CD1c-positive myeloid dendritic cell (primary cell): ENCODE measurements at regions not wholly inside any gene's neighbourhood (a gene's known extent, or its start where the extent isn't known, plus 50 kb on each side); places are given as distances from the start of the nearest gene placed in this dataset.
"Not testable (repeated sequence)": the region's sequence is repeated elsewhere in the genome, so short reads cannot be mapped to it uniquely, and the experiment has no call there.

ENCODE experiments used
- DNase-seq: peaks from one replicate; pipeline ENCODE4 v3.0.0-alpha.2; 2016; ENCODE audit errors: extremely low spot score

- DNase-seq: not testable (repeated sequence)
Observed at GRCh38 chr7:125264174-125264856, 334.7 kb upstream of the POT1 start.

- not testable (repeated sequence) for DNase-seq
Observed at GRCh38 chr7:125258876-125259417, 329.3 kb upstream of the POT1 start.

- no peak for DNase-seq
Observed at GRCh38 chr7:125257617-125258016, 328.0 kb upstream of the POT1 start.

GRCh38 chr7:125256446-125256845, 326.8 kb upstream of the POT1 start:
- DNase-seq: no peak

- no peak for DNase-seq
Observed at GRCh38 chr7:125255810-125256209, 326.2 kb upstream of the POT1 start.

GRCh38 chr7:125254566-125254965, 324.9 kb upstream of the POT1 start:
- DNase-seq: no peak

GRCh38 chr7:125253452-125254190, 324.0 kb upstream of the POT1 start:
- no peak for DNase-seq

- DNase-seq: no peak
Observed at GRCh38 chr7:125247514-125248098, 318.0 kb upstream of the POT1 start.

GRCh38 chr7:125246706-125247105, 317.1 kb upstream of the POT1 start:
- no peak for DNase-seq

- DNase-seq: no peak
Observed at GRCh38 chr7:125241548-125241947, 311.9 kb upstream of the POT1 start.

GRCh38 chr7:125222596-125222995, 293.0 kb upstream of the POT1 start:
- no peak for DNase-seq

- no peak for DNase-seq
Observed at GRCh38 chr7:125218076-125218475, 288.5 kb upstream of the POT1 start.

- no peak for DNase-seq
Observed at GRCh38 chr7:125201002-125201401, 271.4 kb upstream of the POT1 start.

GRCh38 chr7:125197731-125198393, 268.2 kb upstream of the POT1 start:
- no peak for DNase-seq

GRCh38 chr7:125195156-125195555, 265.5 kb upstream of the POT1 start:
- no peak for DNase-seq

GRCh38 chr7:125193263-125193662, 263.6 kb upstream of the POT1 start:
- DNase-seq: no peak

GRCh38 chr7:125184801-125185200, 255.2 kb upstream of the POT1 start:
- DNase-seq: no peak

- DNase-seq: not testable (repeated sequence)
Observed at GRCh38 chr7:125181569-125182267, 252.1 kb upstream of the POT1 start.

- DNase-seq: no peak
Observed at GRCh38 chr7:125173571-125173970, 243.9 kb upstream of the POT1 start.

GRCh38 chr7:125169088-125169487, 239.5 kb upstream of the POT1 start:
- no peak for DNase-seq

- DNase-seq: no peak
Observed at GRCh38 chr7:125154930-125155329, 225.3 kb upstream of the POT1 start.

- DNase-seq: no peak
Observed at GRCh38 chr7:125149151-125149550, 219.5 kb upstream of the POT1 start.
